Upper lobe of left lung (tissue), 4 donors: ENCODE measurements at regions not wholly inside any gene's neighbourhood (a gene's known extent, or its start where the extent isn't known, plus 50 kb on each side); places are given as distances from the start of the nearest gene placed in this dataset.

Experiments used
- POLR2A ChIP-seq, 4 donors: fragments of 450-650 bp; IDR thresholded peaks; one replicate each; pipeline ENCODE4 v1.5.1; 2016 to 2017; ENCODE audit warnings: antibody characterized with exemption in 4 of 4, mild to moderate bottlenecking in 2 of 4
- POLR2AphosphoS5 ChIP-seq, 2 donors: sonication (generic); formaldehyde crosslinking; IDR thresholded peaks; one replicate each; pipeline ENCODE4 v1.5.1; 2017; ENCODE audit warnings: antibody characterized with exemption in 2 of 2
- TF ChIP-seq, protein P1 (sequence below), 6 experiments: fragments of 450-650 bp in 4 of 6; fragments of 200-600 bp in 2 of 6; sonication (generic) in 2 of 6; IDR thresholded peaks; one replicate each; pipeline ENCODE4 v1.5.1; 2016 to 2019; ENCODE audit warnings: antibody characterized with exemption in 6 of 6

GRCh38 chr5:5592541-5592940 is 170.1 kb downstream of the ICE1 start:
- TF ChIP-seq, protein P1, sequence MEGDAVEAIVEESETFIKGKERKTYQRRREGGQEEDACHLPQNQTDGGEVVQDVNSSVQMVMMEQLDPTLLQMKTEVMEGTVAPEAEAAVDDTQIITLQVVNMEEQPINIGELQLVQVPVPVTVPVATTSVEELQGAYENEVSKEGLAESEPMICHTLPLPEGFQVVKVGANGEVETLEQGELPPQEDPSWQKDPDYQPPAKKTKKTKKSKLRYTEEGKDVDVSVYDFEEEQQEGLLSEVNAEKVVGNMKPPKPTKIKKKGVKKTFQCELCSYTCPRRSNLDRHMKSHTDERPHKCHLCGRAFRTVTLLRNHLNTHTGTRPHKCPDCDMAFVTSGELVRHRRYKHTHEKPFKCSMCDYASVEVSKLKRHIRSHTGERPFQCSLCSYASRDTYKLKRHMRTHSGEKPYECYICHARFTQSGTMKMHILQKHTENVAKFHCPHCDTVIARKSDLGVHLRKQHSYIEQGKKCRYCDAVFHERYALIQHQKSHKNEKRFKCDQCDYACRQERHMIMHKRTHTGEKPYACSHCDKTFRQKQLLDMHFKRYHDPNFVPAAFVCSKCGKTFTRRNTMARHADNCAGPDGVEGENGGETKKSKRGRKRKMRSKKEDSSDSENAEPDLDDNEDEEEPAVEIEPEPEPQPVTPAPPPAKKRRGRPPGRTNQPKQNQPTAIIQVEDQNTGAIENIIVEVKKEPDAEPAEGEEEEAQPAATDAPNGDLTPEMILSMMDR (IDR thresholded peaks at IDR 0.05): no peak
- TF ChIP-seq POLR2A (IDR thresholded peaks at IDR 0.05) (no peak), POLR2AphosphoS5 (IDR thresholded peaks at IDR 0.05) (no peak)
